ENCODE measurements at regions not wholly inside any gene's neighbourhood (a gene's known extent, or its start where the extent isn't known, plus 50 kb on each side); places are given as distances from the start of the nearest gene placed in this dataset.

DNA sequence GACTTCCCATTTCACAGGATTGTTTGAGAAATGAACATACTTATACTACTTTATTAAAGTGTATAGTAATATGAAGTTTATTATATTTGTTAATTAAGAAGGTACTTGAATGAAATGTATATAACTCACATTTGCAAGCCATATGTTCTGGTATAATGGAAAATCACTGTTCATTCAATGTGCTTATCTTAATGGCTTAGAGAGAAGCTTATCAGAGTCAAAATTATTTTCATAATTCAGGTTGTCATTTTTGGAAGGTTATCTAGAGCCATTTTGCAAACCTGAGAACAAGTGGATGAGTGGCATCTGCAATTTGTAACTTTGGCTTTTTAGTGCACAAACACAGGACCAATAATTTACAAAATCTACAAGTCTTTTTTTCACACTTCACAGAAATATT is 621.0 kb downstream of the ARL4A start:
- ATAC-seq: no peak
- TF ChIP-seq PPARA (CRISPR knock-in tag; IDR thresholded peaks at IDR 0.05; ENCODE audit: borderline replicate concordance): no peak
- TF ChIP-seq ZNF70 (CRISPR knock-in tag; IDR thresholded peaks at IDR 0.05): no peak
- TF ChIP-seq, protein P1, sequence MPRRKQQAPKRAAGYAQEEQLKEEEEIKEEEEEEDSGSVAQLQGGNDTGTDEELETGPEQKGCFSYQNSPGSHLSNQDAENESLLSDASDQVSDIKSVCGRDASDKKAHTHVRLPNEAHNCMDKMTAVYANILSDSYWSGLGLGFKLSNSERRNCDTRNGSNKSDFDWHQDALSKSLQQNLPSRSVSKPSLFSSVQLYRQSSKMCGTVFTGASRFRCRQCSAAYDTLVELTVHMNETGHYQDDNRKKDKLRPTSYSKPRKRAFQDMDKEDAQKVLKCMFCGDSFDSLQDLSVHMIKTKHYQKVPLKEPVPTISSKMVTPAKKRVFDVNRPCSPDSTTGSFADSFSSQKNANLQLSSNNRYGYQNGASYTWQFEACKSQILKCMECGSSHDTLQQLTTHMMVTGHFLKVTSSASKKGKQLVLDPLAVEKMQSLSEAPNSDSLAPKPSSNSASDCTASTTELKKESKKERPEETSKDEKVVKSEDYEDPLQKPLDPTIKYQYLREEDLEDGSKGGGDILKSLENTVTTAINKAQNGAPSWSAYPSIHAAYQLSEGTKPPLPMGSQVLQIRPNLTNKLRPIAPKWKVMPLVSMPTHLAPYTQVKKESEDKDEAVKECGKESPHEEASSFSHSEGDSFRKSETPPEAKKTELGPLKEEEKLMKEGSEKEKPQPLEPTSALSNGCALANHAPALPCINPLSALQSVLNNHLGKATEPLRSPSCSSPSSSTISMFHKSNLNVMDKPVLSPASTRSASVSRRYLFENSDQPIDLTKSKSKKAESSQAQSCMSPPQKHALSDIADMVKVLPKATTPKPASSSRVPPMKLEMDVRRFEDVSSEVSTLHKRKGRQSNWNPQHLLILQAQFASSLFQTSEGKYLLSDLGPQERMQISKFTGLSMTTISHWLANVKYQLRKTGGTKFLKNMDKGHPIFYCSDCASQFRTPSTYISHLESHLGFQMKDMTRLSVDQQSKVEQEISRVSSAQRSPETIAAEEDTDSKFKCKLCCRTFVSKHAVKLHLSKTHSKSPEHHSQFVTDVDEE (CRISPR knock-in tag; IDR thresholded peaks at IDR 0.05): peak; percentile 68; the same call in 1 of the 2 replicates
- peak; percentile 17; the same call in 1 of the 2 replicates for TF ChIP-seq ISL1 (CRISPR knock-in tag; IDR thresholded peaks at IDR 0.05)
- no peak for TF ChIP-seq PATZ1 (CRISPR knock-in tag; IDR thresholded peaks at IDR 0.05; ENCODE audit: borderline replicate concordance)
- TF ChIP-seq, protein P2, sequence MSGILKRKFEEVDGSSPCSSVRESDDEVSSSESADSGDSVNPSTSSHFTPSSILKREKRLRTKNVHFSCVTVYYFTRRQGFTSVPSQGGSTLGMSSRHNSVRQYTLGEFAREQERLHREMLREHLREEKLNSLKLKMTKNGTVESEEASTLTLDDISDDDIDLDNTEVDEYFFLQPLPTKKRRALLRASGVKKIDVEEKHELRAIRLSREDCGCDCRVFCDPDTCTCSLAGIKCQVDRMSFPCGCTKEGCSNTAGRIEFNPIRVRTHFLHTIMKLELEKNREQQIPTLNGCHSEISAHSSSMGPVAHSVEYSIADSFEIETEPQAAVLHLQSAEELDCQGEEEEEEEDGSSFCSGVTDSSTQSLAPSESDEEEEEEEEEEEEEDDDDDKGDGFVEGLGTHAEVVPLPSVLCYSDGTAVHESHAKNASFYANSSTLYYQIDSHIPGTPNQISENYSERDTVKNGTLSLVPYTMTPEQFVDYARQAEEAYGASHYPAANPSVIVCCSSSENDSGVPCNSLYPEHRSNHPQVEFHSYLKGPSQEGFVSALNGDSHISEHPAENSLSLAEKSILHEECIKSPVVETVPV (CRISPR knock-in tag; IDR thresholded peaks at IDR 0.05): no peak
- peak; percentile 68; the same call in 1 of the 2 replicates for TF ChIP-seq TCF4 (CRISPR knock-in tag; IDR thresholded peaks at IDR 0.05; ENCODE audit: borderline replicate concordance)

- TF ChIP-seq ZFP3 (CRISPR knock-in tag; IDR thresholded peaks at IDR 0.05) (no peak), ZNF565 (CRISPR knock-in tag; conservative IDR thresholded peaks at IDR 0.05; ENCODE audit: low read depth) (no peak), RARB (CRISPR knock-in tag; IDR thresholded peaks at IDR 0.05) (no peak), ZFP30 (CRISPR knock-in tag; IDR thresholded peaks at IDR 0.05) (no peak), ZC3H10 (CRISPR knock-in tag; IDR thresholded peaks at IDR 0.05) (no peak), BACH2 (CRISPR knock-in tag; IDR thresholded peaks at IDR 0.05; ENCODE audit: borderline replicate concordance) (no peak), PATZ1 (CRISPR knock-in tag; IDR thresholded peaks at IDR 0.05; ENCODE audit: borderline replicate concordance) (no peak), PPARA (CRISPR knock-in tag; IDR thresholded peaks at IDR 0.05; ENCODE audit: borderline replicate concordance) (no peak), ARNTL (CRISPR knock-in tag; IDR thresholded peaks at IDR 0.05; ENCODE audit: borderline replicate concordance, low read depth) (no peak), TOX (CRISPR knock-in tag; IDR thresholded peaks at IDR 0.05; ENCODE audit: borderline replicate concordance) (no peak), OSR1 (CRISPR knock-in tag; IDR thresholded peaks at IDR 0.05) (no peak), SNAI2 (CRISPR knock-in tag; IDR thresholded peaks at IDR 0.05) (no peak), GLIS3 (CRISPR knock-in tag; IDR thresholded peaks at IDR 0.05) (no peak), CSDC2 (CRISPR knock-in tag; IDR thresholded peaks at IDR 0.05) (no peak), ZNF8 (CRISPR knock-in tag; IDR thresholded peaks at IDR 0.05) (no peak)
- TF ChIP-seq, protein P3, sequence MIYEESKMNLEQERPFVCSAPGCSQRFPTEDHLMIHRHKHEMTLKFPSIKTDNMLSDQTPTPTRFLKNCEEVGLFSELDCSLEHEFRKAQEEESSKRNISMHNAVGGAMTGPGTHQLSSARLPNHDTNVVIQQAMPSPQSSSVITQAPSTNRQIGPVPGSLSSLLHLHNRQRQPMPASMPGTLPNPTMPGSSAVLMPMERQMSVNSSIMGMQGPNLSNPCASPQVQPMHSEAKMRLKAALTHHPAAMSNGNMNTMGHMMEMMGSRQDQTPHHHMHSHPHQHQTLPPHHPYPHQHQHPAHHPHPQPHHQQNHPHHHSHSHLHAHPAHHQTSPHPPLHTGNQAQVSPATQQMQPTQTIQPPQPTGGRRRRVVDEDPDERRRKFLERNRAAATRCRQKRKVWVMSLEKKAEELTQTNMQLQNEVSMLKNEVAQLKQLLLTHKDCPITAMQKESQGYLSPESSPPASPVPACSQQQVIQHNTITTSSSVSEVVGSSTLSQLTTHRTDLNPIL (CRISPR knock-in tag; IDR thresholded peaks at IDR 0.05; ENCODE audit: low read depth): no peak
- TF ChIP-seq, protein P2 (CRISPR knock-in tag; IDR thresholded peaks at IDR 0.05): no peak
- TF ChIP-seq, protein P1 (CRISPR knock-in tag; IDR thresholded peaks at IDR 0.05): no peak
- TF ChIP-seq, protein P4, sequence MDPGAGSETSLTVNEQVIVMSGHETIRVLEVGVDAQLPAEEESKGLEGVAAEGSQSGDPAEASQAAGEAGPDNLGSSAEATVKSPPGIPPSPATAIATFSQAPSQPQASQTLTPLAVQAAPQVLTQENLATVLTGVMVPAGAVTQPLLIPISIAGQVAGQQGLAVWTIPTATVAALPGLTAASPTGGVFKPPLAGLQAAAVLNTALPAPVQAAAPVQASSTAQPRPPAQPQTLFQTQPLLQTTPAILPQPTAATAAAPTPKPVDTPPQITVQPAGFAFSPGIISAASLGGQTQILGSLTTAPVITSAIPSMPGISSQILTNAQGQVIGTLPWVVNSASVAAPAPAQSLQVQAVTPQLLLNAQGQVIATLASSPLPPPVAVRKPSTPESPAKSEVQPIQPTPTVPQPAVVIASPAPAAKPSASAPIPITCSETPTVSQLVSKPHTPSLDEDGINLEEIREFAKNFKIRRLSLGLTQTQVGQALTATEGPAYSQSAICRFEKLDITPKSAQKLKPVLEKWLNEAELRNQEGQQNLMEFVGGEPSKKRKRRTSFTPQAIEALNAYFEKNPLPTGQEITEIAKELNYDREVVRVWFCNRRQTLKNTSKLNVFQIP (CRISPR knock-in tag; IDR thresholded peaks at IDR 0.05; ENCODE audit: borderline replicate concordance, low read depth): no peak
- ATAC-seq: no peak
Measured at GRCh38 chr7:13309535-13309934, 622.1 kb downstream of the ARL4A start.

All from SK-N-SH treated with all-trans-retinoic acid at 6 μM for 48 hours (cell line).